DND-41 (cell line): ENCODE measurements at regions not wholly inside any gene's neighbourhood (a gene's known extent, or its start where the extent isn't known, plus 50 kb on each side); places are given as distances from the start of the nearest gene placed in this dataset.

Experiments used
- EZH2 ChIP-seq: IDR thresholded peaks from 3 replicates; pipeline ENCODE4 v1.6.1; 2012; ENCODE audit warnings: borderline replicate concordance, low read depth, mild to moderate bottlenecking, moderate library complexity, low read length, inconsistent platforms; ENCODE audit not compliant: severe bottlenecking
- TF ChIP-seq, protein P1 (sequence below): IDR thresholded peaks from 2 replicates; pipeline ENCODE4 v1.5.1; 2012; ENCODE audit warnings: borderline replicate concordance, low read length, moderate library complexity, mild to moderate bottlenecking; ENCODE audit not compliant: poor library complexity, severe bottlenecking; ENCODE audit errors: extremely low read depth

DNA sequence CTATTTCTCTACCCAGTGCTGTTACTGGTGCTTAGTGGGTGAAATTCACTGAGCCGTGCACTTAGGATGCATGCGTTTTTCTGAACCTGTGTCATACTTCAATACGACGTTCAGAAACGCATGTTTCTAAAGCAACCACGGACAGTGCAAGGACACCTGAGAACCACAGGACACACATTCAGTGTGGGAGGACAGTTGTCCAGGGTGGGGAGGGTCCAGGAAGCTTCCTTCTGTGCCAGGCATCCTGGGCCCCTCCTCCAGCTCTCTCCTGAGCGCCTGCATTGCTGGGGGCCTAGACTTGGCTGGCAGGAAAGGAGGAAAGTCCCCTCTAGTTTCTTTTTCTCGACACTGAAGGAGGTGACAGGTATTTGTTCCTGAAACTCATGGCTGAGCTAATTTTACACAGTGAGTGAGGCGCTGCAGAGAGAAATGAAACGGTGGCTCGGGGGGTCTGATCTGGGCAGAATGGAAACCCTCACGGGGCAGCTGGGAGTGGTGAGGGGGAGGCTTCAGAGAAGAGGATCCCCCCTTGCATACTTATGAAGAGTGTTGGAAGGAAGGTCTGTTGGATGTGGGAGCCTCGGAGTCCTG, 89.9 kb downstream of the IRF8 start:
- TF ChIP-seq, protein P1, sequence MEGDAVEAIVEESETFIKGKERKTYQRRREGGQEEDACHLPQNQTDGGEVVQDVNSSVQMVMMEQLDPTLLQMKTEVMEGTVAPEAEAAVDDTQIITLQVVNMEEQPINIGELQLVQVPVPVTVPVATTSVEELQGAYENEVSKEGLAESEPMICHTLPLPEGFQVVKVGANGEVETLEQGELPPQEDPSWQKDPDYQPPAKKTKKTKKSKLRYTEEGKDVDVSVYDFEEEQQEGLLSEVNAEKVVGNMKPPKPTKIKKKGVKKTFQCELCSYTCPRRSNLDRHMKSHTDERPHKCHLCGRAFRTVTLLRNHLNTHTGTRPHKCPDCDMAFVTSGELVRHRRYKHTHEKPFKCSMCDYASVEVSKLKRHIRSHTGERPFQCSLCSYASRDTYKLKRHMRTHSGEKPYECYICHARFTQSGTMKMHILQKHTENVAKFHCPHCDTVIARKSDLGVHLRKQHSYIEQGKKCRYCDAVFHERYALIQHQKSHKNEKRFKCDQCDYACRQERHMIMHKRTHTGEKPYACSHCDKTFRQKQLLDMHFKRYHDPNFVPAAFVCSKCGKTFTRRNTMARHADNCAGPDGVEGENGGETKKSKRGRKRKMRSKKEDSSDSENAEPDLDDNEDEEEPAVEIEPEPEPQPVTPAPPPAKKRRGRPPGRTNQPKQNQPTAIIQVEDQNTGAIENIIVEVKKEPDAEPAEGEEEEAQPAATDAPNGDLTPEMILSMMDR = no peak
- no peak for TF ChIP-seq EZH2
